DLD1 (cell line): ENCODE measurements at regions not wholly inside any gene's neighbourhood (a gene's known extent, or its start where the extent isn't known, plus 50 kb on each side); places are given as distances from the start of the nearest gene placed in this dataset.
"Not testable (repeated sequence)": the region's sequence is repeated elsewhere in the genome, so short reads cannot be mapped to it uniquely, and the experiment has no call there.

Experiments
- in situ Hi-C: cut with HindIII; loops from 2 replicates; pipeline ENCODE4 v1.10.0; 2017; ENCODE audit warnings: low sequenced_read_pairs

DNA sequence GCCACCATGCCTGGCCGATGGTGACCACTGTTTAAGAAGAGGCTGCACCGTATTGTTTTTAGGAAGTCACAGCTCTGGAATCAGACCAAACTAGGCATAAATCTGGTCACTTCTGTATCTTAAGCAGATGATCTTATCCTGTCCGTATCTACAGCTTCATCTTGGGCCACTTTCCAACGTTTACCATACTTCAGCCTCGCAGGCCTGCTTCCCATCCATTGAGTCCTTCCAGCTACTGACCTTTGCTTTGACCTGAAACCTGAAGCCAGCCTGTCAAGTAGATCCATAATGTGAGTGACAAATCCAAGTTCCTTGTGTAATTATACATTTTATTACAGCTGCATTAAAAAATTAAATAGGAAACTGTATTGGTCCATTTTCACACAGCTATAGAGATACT is 1033.0 kb downstream of the CDH11 start:
- in situ Hi-C loops: no loop called here

DNA sequence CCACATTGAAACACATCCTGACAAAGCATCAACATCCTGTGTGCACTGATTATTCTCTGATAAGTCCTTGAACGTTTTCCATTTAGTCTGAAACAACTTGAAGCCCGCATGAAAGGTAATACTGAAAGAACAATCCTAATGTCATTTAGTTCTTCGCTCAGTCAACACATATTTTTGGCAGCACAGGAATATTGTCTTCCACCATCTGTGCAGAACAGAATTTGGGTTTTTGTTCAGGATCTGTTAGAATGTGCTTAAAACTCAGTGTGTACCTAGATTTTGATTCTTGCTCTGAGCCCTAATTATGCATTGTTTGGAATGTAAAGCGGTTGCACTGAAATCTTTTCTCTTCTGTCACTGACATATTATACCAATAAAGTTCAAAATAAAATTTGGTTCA is 1036.6 kb downstream of the CDH11 start:
- in situ Hi-C loops: no loop called here

DNA sequence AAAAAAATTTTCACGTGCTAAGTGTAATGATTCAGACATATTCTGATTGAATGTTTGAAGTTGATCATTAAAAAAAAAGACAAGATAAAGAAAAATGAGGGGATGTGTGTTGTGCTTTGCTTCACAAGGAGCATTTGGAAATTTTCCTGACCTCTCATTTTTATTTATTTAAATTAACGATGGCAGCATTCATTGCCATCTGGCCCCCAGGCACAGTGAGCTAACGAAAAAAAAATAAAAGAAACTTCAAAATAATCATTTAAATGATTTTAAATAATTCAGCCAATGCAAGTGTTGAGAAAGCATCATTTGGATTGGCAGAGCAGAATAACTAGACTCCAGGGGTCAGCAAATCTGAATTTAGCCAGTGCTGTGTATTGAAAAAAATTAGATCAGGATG is 1037.2 kb downstream of the CDH11 start:
- in situ Hi-C loops: no loop called here

DNA sequence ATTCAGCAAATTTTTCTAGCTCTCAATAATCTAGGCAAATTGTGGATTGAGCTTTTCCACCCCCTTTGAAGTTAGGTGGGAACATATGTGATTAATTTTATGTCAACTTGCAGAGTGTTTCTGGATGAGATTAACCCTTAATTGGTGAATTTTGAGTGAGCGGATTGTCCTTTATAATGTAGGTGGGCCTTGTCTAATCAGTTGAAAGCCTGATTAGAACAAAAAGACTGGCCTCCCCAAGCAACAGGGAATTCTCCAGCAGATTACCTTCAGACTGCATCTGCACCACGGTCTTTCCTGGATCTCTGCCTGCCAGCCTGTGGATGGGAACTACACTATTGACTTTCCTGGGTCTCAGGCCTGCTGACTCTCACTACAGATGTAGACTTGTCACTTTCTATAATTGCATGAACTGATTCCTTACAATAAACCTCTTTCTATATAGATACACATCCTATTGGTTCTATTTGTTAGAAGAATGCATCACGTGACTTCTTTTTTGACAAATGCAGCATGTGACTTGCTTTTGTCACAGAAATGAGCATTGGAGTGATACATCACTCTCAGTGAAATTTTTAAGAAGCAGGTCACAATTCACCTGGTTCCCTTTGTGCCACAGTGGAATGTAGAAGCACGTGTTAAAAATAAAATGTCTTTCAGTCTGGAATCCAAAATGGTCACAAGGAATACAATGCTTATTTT is 1038.3 kb downstream of the CDH11 start:
- in situ Hi-C loops: no loop called here

DNA sequence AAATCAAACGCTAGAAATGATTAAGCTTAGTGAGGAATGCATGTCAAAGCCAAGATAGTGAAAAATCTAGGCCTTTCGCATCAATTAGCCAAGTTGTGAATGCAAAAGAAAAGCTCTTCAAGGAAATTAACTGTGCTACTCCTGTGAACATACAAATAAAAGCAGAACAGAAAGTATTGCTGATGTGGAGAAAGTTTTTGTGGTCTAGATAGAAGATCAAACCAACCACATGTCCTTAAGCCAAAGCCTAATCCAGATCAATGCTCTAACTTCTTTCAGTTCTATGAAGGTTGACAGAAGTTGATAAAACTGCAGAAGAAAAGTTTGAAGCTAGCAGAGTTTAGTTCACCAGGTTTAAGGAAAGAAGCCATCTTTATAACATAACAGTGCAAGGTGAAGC is 1044.6 kb downstream of the CDH11 start:
- in situ Hi-C loops: no loop called here

DNA sequence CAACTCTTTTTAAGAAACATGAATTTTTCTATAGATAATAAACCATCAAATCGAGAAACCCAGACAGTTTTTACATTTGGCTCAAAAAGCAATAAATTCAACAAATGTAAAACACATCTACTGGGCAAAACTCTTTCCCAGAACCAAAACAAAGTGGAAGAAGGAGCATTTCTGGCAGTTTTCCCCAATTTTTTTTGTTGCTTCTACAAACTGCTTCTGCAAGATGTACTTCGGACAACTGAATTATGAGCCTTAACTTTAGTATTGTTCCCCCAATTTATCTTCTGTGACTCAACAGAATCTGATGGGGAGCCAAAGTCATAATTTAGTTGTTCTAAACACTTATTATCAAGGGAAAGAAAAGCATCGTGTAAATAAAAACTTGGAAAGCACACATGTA is 1047.2 kb downstream of the CDH11 start:
- in situ Hi-C loops: no loop called here

DNA sequence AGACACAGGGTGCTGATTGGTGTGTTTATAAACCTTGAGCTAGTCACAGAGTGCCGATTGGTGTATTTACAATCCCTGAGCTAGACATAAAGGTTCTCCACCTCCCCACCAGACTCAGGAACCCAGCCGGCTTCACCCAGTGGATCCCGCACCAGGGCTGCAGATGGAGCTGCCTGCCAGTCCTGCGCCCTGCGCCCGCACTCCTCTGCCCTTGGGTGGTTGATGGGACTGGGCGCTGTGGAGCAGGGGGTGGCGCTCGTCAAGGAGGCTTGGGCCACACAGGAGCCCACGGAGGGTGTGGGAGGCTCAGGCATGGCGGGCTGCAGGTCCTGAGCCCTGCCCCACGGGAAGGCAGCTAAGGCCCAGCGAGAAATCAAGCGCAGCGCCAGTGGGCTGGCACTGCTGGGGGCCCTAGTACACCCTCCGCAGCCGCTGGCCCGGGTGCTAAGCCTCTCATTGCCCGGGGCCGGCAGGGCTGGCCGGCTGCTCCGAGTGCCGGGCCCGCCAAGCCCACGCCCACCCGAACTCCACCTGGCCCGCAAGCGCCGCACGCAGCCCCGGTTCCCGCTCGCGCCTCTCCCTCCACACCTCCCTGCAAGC is 1049.6 kb downstream of the CDH11 start:
- in situ Hi-C loops: not testable (repeated sequence)

DNA sequence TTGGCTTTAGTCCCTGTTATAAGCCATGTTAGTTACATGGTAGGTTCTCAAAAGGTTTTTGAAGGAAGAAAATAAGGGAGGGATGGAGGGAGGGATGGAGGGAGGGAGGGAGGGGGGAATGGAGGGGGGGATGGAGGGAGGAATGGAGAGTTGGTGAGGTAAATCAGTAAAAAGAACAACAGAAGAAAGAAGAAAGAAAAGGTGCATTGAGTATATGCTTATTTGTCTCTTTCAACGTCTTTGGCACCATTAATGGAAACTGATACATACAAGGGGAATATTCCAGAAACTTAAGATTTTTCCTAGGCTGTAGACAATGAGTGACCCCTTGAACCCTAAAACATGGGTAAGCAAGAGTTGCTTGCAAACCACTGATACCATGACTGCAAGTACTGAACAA is 1056.3 kb downstream of the CDH11 start:
- in situ Hi-C loops: no loop called here

DNA sequence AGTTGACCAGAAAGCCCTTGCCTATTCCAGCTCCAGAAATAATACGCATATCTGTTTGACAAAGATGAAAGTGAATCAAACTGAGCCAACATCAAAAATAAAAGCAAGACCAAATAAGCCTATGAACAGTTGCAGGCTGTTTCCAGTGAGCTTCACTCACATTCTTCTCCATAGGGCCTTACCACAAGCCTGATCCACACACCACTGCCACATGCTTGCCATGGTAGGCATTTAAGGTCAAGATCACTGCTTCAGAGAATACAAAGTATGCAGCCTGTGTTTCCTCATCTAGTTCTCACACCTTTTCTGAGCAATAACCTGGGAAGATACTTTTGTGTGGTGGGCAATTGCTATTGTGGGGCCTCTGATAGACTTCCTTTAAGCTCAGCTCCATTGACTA is 1060.2 kb downstream of the CDH11 start:
- in situ Hi-C loops: no loop called here

DNA sequence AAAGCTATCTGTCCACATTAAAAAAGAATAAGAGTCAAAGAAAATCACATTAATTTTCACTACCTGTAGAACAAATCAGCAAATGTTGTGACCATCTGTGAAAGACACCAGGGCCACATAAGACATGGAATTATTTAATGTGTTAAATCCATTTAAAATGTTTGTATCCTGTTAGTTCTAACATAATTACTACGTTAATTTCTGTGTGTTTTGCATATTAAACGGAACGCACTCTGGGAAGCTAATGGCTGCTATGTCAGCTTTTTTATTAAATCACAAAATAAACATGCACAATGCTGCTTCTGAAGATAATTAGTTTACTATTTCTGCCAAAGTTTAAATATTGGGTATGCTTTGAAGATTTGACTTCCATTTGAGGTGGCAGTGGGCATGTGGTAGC is 1061.2 kb downstream of the CDH11 start:
- in situ Hi-C loops: no loop called here

DNA sequence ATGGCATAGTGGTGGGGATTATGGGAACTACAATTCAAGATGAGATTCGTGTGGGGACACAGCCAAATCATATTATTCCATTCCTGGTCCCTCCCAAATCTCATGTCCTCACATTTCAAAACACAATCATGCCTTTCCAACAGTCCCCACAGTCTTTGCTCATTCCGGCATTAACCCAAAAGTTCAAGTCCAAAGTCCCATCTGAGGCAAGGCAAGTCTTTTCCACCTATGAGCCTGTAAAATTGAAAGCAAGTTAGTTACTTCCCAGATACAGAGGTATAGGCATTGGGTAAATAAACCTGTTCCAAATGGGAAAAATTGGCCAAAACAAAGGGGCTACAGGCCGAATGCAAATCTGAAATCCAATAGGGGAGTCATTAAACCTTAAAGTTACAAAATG is 1063.2 kb downstream of the CDH11 start:
- in situ Hi-C loops: no loop called here

DNA sequence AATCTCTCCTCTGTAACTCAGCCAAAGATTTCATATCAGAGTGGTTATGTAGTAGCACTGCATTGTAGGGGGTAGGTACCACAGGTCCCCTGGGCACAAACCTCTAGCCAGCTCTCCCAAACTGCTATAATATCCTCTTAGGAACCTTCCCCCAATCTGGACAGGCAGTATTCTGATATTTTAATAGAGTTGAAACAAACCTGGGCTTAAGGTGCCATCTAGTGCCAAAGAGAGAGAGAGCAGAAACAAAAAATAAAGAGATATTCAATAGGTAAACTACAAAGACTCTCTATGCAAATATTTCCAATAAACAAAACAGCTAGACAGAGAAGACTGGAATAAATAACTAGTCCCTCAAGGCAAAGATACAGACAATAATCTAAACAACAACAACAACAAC is 1070.0 kb downstream of the CDH11 start:
- in situ Hi-C loops: no loop called here

DNA sequence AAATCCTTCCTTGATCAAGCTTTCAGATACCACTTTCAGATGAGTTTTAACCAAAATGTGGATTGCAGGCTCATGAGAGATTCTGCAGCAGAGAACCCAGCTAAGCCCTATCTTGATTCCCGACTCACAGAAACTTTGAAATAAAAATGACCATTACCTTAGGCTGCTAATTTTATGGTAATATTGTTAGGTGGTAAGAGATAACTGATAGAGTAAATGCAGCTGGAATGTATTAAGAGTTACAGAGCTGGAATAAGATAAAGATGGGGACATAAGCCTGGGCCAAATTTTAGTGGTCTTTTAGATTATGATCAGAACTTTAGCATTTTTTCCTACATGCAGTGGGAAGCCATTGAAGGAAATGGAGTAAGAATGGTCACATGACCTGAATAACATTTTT is 1074.0 kb downstream of the CDH11 start:
- in situ Hi-C loops: no loop called here

DNA sequence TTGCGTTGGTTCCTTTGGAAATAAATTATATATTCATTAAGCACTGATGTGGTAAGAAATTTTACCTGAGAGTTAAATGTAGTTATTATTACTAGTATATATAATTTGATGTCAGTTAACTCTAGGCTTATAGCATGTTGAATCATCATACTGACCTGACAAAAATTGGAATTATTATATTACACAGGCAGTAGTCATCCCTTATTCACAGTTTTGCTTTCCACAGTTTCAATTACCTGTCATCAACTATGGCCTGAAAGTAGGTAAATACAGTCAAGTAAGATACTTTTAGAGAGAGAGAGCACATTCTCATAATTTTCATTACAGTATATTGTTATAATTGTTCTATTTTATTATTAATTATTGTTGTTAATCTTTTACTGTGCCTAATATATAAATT is 1074.7 kb downstream of the CDH11 start:
- in situ Hi-C loops: no loop called here

DNA sequence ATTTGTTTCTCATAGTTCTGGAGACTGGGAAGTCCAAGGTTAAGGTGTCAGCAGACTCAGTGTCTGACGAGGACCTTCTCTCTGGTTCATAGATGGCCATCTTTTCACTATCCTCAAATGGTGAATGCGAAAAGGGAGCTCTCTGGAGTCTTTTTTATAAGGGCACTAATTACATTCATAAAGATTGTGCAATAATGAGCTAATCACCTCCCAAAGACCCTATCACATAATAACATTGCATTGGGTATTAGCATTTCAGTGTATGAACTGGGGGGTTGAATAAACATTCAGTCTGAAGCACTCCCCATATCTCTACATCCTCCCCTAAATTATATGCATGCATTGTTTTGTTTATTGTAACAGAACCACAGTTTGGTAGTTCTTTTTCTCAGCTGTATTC is 1086.5 kb downstream of the CDH11 start:
- in situ Hi-C loops: no loop called here

DNA sequence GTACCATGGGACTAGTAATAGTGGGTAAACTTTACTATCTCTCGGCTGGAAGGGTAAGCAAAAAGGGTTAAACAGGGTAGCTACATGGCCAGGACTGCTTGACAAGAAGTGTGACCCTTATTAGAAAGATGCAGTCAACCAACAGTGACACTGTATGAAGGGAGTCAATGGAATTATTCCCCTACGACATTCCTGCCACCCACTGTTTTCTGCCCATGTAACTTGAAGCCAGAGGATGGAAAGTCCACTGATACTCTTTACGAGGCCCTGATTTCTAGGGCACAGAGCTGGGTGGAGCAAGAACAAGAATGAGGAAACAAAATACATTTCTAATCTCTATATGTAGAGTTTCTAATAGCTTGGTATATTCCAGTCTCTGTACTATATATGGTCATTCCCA is 1102.5 kb downstream of the CDH11 start:
- in situ Hi-C loops: no loop called here

DNA sequence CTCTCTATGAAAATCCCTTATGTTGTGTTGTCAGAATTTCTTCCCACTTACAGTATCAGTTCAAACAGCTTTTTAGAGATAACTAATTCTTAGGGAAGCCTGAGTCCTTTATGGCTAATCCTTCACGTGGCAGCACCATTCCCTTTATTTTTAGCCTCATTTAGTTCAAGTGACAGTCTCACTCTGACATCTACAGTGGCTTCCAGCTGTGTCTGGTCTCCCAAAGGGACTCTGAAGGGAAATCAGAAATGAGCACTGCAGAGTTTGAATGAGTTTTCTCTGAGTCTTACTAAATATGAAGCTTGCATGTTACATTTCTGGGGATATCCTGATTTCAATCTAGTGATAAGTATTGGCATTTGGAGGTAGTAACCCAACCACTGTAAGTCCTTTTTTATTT is 1104.1 kb downstream of the CDH11 start:
- in situ Hi-C loops: no loop called here

DNA sequence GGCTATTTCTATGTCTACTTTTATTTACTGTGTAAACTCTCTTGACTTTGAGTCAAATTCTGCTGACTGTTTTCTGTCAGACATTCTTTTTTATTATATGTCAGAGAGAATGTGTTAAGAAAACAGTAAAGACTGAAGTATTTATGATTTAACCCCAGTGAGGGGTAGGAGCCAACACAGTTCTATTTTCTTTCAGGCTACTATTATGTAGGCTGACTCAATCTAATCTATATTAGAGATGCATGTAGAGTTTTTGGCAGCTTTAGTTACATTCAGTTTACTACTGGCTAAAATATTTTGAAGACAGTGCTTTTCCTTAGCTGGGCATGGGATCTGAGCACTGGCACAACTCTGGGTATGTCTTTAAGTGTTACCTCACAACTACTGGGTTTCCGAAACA is 1108.0 kb downstream of the CDH11 start:
- in situ Hi-C loops: no loop called here

DNA sequence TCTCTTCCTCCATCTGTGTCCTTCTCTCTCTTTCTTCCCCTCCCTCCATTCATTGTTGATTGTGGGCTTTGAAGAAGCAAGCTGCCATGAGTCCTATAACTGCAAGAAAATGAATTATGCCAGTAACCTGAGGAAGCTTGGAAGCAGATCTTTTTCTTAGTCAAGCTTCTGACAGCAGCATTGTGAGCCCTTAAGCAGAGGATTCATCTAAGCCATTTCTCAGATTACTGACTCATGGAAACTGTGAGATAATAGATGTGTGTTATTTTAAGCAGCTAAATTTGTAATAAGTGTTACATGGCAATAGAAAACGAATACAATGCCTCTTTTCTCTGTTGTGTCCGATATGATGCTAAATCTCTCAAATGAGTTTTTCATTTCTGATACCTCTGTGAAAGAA is 1109.7 kb downstream of the CDH11 start:
- in situ Hi-C loops: no loop called here

DNA sequence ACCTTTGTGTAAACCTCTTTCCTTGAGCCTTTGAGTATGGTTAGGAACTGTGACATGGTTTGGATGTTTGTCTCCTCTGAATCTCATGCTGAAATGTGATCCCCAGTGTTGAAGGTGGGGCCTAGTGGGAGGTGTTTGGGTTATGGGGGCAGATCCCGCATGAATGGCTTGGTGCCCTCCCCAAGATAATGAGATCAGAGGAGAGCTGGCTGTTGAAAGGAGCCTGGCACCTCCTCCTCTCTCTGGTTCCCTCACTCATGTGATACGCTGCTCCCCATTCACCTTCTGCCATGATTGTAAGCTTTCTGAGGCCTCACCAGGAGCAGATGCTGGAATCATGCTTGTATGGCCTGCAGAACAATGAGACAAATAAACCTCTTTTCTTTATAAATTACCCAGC is 1110.2 kb downstream of the CDH11 start:
- in situ Hi-C loops: no loop called here

DNA sequence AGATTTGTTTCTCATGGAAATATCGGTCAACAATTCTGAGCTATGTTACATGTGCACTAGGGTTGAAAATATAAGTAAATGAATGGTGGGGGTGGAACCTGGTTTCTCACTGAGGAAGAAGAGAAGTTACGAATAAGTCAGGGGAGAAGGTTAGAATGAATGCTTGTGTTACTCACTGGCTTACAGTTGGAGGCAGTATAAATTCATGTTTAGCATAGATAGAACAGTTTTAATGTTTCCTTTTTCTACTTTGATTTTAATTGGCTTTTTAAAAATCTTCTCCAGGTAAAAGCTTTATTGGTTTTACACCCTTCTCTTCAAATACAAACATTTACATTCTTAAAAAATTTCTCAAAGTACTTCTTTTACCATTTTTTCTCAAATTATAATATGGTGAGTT is 1113.7 kb downstream of the CDH11 start:
- in situ Hi-C loops: no loop called here

DNA sequence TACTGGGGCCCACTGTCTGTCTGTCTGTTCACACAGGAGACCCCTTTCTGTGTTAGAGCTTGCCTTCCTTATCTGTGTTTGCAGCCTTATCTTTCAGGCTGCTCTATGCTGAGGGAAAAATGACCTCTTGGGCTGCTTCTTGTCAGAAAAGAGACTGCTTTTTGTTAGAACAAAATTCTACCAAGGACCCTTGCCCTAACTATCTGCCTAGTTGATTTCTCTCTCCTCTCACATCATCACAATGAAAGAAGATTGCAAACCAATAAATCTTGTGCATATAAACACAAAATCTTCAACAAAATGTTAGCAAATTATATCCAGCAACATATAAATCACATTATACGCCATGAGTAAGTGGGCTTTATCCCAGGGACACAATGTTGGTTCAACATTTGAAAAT is 1117.7 kb downstream of the CDH11 start:
- in situ Hi-C loops: no loop called here

DNA sequence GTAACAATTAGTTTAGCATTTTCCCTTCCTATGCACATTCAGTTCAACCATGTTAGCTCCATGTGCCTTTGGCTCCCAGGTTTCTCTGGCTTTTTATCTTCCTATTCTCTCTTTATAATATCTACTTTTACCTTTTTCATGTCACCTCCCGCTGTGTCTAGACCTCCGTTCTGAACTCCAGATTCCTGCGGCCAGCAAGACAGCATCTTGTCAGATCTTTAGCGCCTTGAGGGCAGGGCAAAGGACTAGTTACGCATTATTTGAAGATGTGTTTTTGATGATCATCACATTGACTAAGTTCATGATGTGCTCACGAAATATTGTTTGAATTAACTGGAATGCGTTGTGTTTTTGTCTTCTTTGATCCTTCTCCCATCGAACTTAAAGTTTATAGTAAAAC is 1126.8 kb downstream of the CDH11 start:
- in situ Hi-C loops: no loop called here
